Liver (tissue), 8 donors: ENCODE measurements at regions not wholly inside any gene's neighbourhood (a gene's known extent, or its start where the extent isn't known, plus 50 kb on each side); places are given as distances from the start of the nearest gene placed in this dataset.

Experiments used
- DNase-seq: peaks from one replicate; pipeline ENCODE4 v3.0.0-alpha.2; 2017; ENCODE audit warnings: low spot score
- H3K27ac ChIP-seq, 2 donors: one replicate each; pipeline ENCODE4 v1.7.0; 2013; ENCODE audit warnings: inconsistent platforms in 2 of 2, low read length in 2 of 2, control low read depth in 1 of 2, low read depth in 1 of 2, mild to moderate bottlenecking in 1 of 2
- H3K27me3 ChIP-seq, 4 donors: one replicate each; pipeline versions ENCODE4 v1.6.1 to v1.7.0; 2013; ENCODE audit warnings: low read length in 3 of 4, inconsistent platforms in 1 of 4, mild to moderate bottlenecking in 1 of 4, moderate library complexity in 1 of 4; ENCODE audit not compliant: control insufficient read depth in 4 of 4, insufficient read depth in 4 of 4
- H3K36me3 ChIP-seq, 4 donors: one replicate each; pipeline versions ENCODE4 v1.6.1 to v1.7.0; 2013; ENCODE audit warnings: low read length in 3 of 4, mild to moderate bottlenecking in 3 of 4, low read depth in 1 of 4, moderate library complexity in 1 of 4; ENCODE audit not compliant: control insufficient read depth in 4 of 4, insufficient read depth in 3 of 4
- H3K4me1 ChIP-seq, 4 donors: one replicate each; pipeline versions ENCODE4 v1.6.1 to v1.7.0; 2013; ENCODE audit warnings: low read length in 3 of 4, mild to moderate bottlenecking in 3 of 4, moderate library complexity in 1 of 4; ENCODE audit not compliant: control insufficient read depth in 4 of 4, insufficient read depth in 4 of 4
- H3K4me3 ChIP-seq, 3 donors: one replicate each; pipeline versions ENCODE4 v1.6.1 to v1.7.0; 2013; ENCODE audit warnings: low read length in 3 of 3, control low read depth in 1 of 3, low read depth in 1 of 3, mild to moderate bottlenecking in 1 of 3
- H3K9ac ChIP-seq, 2 donors: one replicate each; pipeline ENCODE4 v1.7.0; 2013; ENCODE audit warnings: low read length in 2 of 2, mild to moderate bottlenecking in 2 of 2, moderate library complexity in 2 of 2, control low read depth in 1 of 2, low read depth in 1 of 2
- H3K9me3 ChIP-seq, 4 donors: one replicate each; pipeline versions ENCODE4 v1.6.1 to v1.7.0; 2013; ENCODE audit warnings: low read length in 3 of 4; ENCODE audit not compliant: control insufficient read depth in 4 of 4
- ATF3 ChIP-seq: IDR thresholded peaks from 2 replicates; pipeline ENCODE4 v1.6.1; 2016; ENCODE audit warnings: antibody characterized with exemption
- CTCF ChIP-seq: fragments of 150-350 bp; IDR thresholded peaks from 2 replicates; pipeline ENCODE4 v1.5.1; 2017; ENCODE audit warnings: improper control_type of control experiment, low read depth, low read length; ENCODE audit not compliant: missing input control
- EGR1 ChIP-seq, 2 donors: IDR thresholded peaks; 2 replicates each; pipeline ENCODE4 v1.6.1; 2016 to 2018; ENCODE audit warnings: antibody characterized with exemption in 2 of 2, low read depth in 2 of 2
- FOXA1 ChIP-seq: IDR thresholded peaks from 2 replicates; pipeline ENCODE4 v1.6.1; 2016; ENCODE audit warnings: antibody characterized with exemption
- FOXA2 ChIP-seq: IDR thresholded peaks from 2 replicates; pipeline ENCODE4 v1.6.1; 2016; ENCODE audit warnings: antibody characterized with exemption
- GABPA ChIP-seq, 2 donors: IDR thresholded peaks in 1 of 2; conservative IDR thresholded peaks in 1 of 2; 2 replicates each; pipeline ENCODE4 v1.6.1; 2016; ENCODE audit warnings: antibody characterized with exemption in 2 of 2, mild to moderate bottlenecking in 1 of 2, moderate library complexity in 1 of 2
- HNF4A ChIP-seq, 2 donors: conservative IDR thresholded peaks; 2 replicates each; pipeline ENCODE4 v1.6.1; 2016; ENCODE audit warnings: antibody characterized with exemption in 2 of 2, mild to moderate bottlenecking in 2 of 2
- HNF4G ChIP-seq: IDR thresholded peaks from 2 replicates; pipeline ENCODE4 v1.6.1; 2016; ENCODE audit warnings: antibody characterized with exemption
- JUND ChIP-seq, 2 donors: IDR thresholded peaks; 2 replicates each; pipeline ENCODE4 v1.6.1; 2016; ENCODE audit warnings: antibody characterized with exemption in 2 of 2
- MAX ChIP-seq: IDR thresholded peaks from 2 replicates; pipeline ENCODE4 v1.6.1; 2016; ENCODE audit warnings: antibody characterized with exemption
- NR2F2 ChIP-seq: IDR thresholded peaks from 2 replicates; pipeline ENCODE4 v1.6.1; 2016; ENCODE audit warnings: antibody characterized with exemption
- RAD21 ChIP-seq, 2 donors: IDR thresholded peaks; 2 replicates each; pipeline ENCODE4 v1.6.1; 2016; ENCODE audit warnings: antibody characterized with exemption in 2 of 2, mild to moderate bottlenecking in 2 of 2
- REST ChIP-seq: IDR thresholded peaks from 2 replicates; pipeline ENCODE4 v1.6.1; 2016; ENCODE audit warnings: antibody characterized with exemption, mild to moderate bottlenecking
- RXRA ChIP-seq, 2 donors: IDR thresholded peaks; 2 replicates each; pipeline ENCODE4 v1.6.1; 2017 to 2018; ENCODE audit warnings: antibody characterized with exemption in 2 of 2, mild to moderate bottlenecking in 1 of 2
- SP1 ChIP-seq: IDR thresholded peaks from 2 replicates; pipeline ENCODE4 v1.6.1; 2018; ENCODE audit warnings: antibody characterized with exemption, mild to moderate bottlenecking
- TAF1 ChIP-seq: conservative IDR thresholded peaks from 2 replicates; pipeline ENCODE4 v1.6.1; 2016; ENCODE audit warnings: antibody characterized with exemption, mild to moderate bottlenecking
- YY1 ChIP-seq: IDR thresholded peaks from 2 replicates; pipeline ENCODE4 v1.6.1; 2016; ENCODE audit warnings: antibody characterized with exemption, mild to moderate bottlenecking
- ZBTB33 ChIP-seq: IDR thresholded peaks from 2 replicates; pipeline ENCODE4 v1.6.1; 2016; ENCODE audit warnings: antibody characterized with exemption
- WGBS: extraction: QIAGEN DNeasy Blood & Tissue Kit; methylation state at CpG from one replicate; pipeline ENCODE4 v1.1.7; 2013; 5-methylcytosine and 5-hydroxymethylcytosine counted together
- donor health status: healthy.
- donor health status: healthy.
- donor health status: healthy.
- donor health status: healthy.
- donor health status: healthy.

- no peak for TF ChIP-seq CTCF
- TF ChIP-seq YY1 = no peak
- no peak for TF ChIP-seq FOXA1
- no peak for TF ChIP-seq ATF3
- TF ChIP-seq GABPA (IDR thresholded peaks at IDR 0.05 in 1 of 2, conservative IDR thresholded peaks at IDR 0.05 in 1 of 2) = no peak
- TF ChIP-seq JUND (IDR thresholded peaks at IDR 0.05) = no peak
- no peak for TF ChIP-seq RXRA (IDR thresholded peaks at IDR 0.05)
- no peak for TF ChIP-seq NR2F2
- no peak for TF ChIP-seq RAD21 (IDR thresholded peaks at IDR 0.05)
Observed at GRCh38 chr9:109953813-109954497, 174.0 kb downstream of the PALM2AKAP2 start (continued).

DNA sequence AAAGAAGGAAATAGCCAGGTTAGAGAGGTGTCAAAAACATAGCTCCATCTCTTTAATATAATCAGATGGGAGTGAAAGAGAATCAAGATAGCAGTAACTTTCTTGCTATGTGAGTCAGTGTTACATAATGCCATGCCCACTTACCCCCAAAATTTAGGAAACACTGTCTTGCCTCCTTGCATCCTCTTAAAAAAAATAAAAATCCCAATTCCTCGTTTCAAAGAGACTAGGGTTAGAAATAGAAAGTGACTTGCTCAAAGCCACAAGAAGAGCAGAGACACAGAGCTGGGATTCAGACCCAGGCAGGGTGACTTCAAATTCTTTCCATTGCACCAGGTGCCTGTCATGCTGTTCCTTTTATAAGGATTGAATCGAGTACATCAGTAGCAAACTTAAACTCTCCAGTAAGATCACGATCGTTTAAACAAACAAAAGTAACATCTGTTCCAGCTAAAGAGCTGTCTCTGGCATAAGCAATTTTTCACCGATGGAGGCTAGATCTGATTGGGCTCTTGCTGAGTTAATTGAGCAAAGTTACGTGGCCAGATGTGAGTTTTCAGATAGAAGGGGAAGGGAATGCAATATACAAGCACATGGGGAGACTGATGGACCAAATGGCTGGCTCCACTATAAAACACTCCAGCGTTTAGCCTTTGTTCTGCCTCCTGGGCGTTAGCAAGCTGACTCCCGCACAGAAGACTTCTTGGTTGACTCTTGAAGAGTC is 176.9 kb downstream of the PALM2AKAP2 start:
- no peak overlapping the region for H3K4me3 ChIP-seq
- H3K36me3 ChIP-seq = peaks cover 0 to 4% (median 0%) of the 10 kb centered on the region in 4 donors
- no peak for DNase-seq
- H3K27me3 ChIP-seq = no peaks in the 10 kb centered on the region
- peaks cover 0 to under 1% (median 0%) of the 10 kb centered on the region in 4 donors for H3K4me1 ChIP-seq
- no peak overlapping the region for H3K27ac ChIP-seq
- 59% methylated on average over 9 of the region's 9 CpGs for WGBS
- no peaks in the 10 kb centered on the region for H3K9me3 ChIP-seq
- TF ChIP-seq TAF1 (no peak), JUND (IDR thresholded peaks at IDR 0.05) (no peak), EGR1 (IDR thresholded peaks at IDR 0.05; ENCODE audit: low read depth in 2 of 2) (no peak), MAX (no peak), CTCF (no peak), RXRA (IDR thresholded peaks at IDR 0.05) (no peak), ZBTB33 (no peak), SP1 (no peak), ATF3 (no peak), RAD21 (IDR thresholded peaks at IDR 0.05) (no peak), YY1 (no peak), REST (no peak), HNF4A (conservative IDR thresholded peaks at IDR 0.05) (no peak), NR2F2 (no peak), FOXA1 (no peak), FOXA2 (no peak), GABPA (IDR thresholded peaks at IDR 0.05 in 1 of 2, conservative IDR thresholded peaks at IDR 0.05 in 1 of 2) (no peak), HNF4G (no peak)
- no peak overlapping the region for H3K9ac ChIP-seq
